Upper lobe of left lung (tissue), 6 donors: ENCODE measurements at regions not wholly inside any gene's neighbourhood (a gene's known extent, or its start where the extent isn't known, plus 50 kb on each side); places are given as distances from the start of the nearest gene placed in this dataset.

Experiments
- ATAC-seq, 2 donors: fragments of 200-7000 bp; cut with Tn5 transposase; one replicate each; pipeline ENCODE4 v1.9.1; 2022; ENCODE audit warnings: mild to moderate bottlenecking in 2 of 2, moderate library complexity in 2 of 2; ENCODE audit not compliant: low FRiP score in 2 of 2
- DNase-seq, 2 donors: peaks; one replicate each; pipeline ENCODE4 v3.0.0-alpha.2; 2019 to 2020
- H3K27ac ChIP-seq, 4 donors: fragments of 200-600 bp; sonication (generic); one replicate each; pipeline ENCODE4 v1.5.1; 2016 to 2019
- H3K27me3 ChIP-seq, 4 donors: fragments of 200-600 bp; sonication (generic); one replicate each; pipeline ENCODE4 v1.5.1; 2017 to 2019
- H3K36me3 ChIP-seq, 4 donors: fragments of 200-600 bp; sonication (generic); one replicate each; pipeline ENCODE4 v1.5.1; 2016 to 2019
- H3K4me1 ChIP-seq, 4 donors: fragments of 200-600 bp; sonication (generic); one replicate each; pipeline ENCODE4 v1.5.1; 2018 to 2019
- H3K4me3 ChIP-seq, 4 donors: fragments of 200-600 bp; sonication (generic); one replicate each; pipeline ENCODE4 v1.5.1; 2017 to 2019; ENCODE audit warnings: mild to moderate bottlenecking in 2 of 4, moderate library complexity in 1 of 4
- H3K9me3 ChIP-seq, 4 donors: fragments of 200-600 bp; sonication (generic); one replicate each; pipeline ENCODE4 v1.5.1; 2018 to 2019
- CTCF ChIP-seq, 6 experiments: fragments of 450-650 bp in 4 of 6; fragments of 200-600 bp in 2 of 6; sonication (generic) in 2 of 6; IDR thresholded peaks; one replicate each; pipeline ENCODE4 v1.5.1; 2016 to 2019; ENCODE audit warnings: antibody characterized with exemption in 6 of 6
- EP300 ChIP-seq, 4 donors: sonication (generic); formaldehyde crosslinking; IDR thresholded peaks; one replicate each; pipeline ENCODE4 v1.5.1; 2017; ENCODE audit warnings: antibody characterized with exemption in 4 of 4, control low read depth in 2 of 4
- POLR2A ChIP-seq, 4 donors: fragments of 450-650 bp; IDR thresholded peaks; one replicate each; pipeline ENCODE4 v1.5.1; 2016 to 2017; ENCODE audit warnings: antibody characterized with exemption in 4 of 4, mild to moderate bottlenecking in 2 of 4
- POLR2AphosphoS5 ChIP-seq, 2 donors: sonication (generic); formaldehyde crosslinking; IDR thresholded peaks; one replicate each; pipeline ENCODE4 v1.5.1; 2017; ENCODE audit warnings: antibody characterized with exemption in 2 of 2
- WGBS, 2 donors: methylation state at CpG; one replicate each; pipeline ENCODE4 v1.1.5; 2017 to 2018; 5-methylcytosine and 5-hydroxymethylcytosine counted together
- donor health status: DM: no; HTN: no; CAD: no; lungs with moderate emphysema.
- donor health status: DM: no; HTN: yes; CAD: no; lungs with severe emphysema.

DNA sequence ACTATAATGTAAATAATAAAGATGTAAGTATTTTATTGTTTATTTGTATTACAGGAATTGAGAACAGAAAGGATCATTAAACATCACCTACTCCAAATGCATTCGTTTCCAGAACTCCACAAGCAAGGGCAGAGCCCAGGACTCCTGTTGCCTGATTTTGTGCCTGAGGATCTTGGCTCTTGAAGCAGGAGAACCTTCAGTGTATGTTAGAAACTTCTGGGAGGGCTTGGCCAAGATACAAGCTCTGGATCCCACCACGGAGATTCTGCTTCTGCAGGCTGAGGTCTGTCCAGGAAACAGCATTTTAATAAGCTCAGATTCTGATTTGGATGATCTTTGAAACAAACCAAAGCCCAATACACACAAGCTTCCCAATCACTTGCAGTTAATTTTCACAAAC, 142.4 kb upstream of the SOX11 start:
- TF ChIP-seq CTCF (IDR thresholded peaks at IDR 0.05) (no peak), POLR2A (IDR thresholded peaks at IDR 0.05) (no peak), POLR2AphosphoS5 (IDR thresholded peaks at IDR 0.05) (no peak), EP300 (IDR thresholded peaks at IDR 0.05) (no peak)
- WGBS, 2 donors, result 34 to 49% methylated on average over 2 of the region's 2 CpGs
- DNase-seq (no peak), ATAC-seq (no peak)
- Histone ChIP-seq H3K4me1 (no peaks in the 10 kb centered on the region), H3K27ac (no peak overlapping the region), H3K36me3 (no peaks in the 10 kb centered on the region), H3K4me3 (no peak overlapping the region), H3K27me3 (no peaks in the 10 kb centered on the region), H3K9me3 (no peaks in the 10 kb centered on the region)

GRCh38 chr2:5555636-5556035, 136.5 kb upstream of the SOX11 start:
- WGBS, 2 donors, result 79 to 88% methylated on average over 9 to 11 of the region's 11 CpGs
- no peak for ATAC-seq
- Histone ChIP-seq H3K27ac (no peak overlapping the region), H3K36me3 (no peaks in the 10 kb centered on the region), H3K4me1 (no peaks in the 10 kb centered on the region), H3K9me3 (no peaks in the 10 kb centered on the region), H3K4me3 (no peak overlapping the region), H3K27me3 (no peaks in the 10 kb centered on the region)
- TF ChIP-seq EP300 (IDR thresholded peaks at IDR 0.05) (no peak), POLR2AphosphoS5 (IDR thresholded peaks at IDR 0.05) (no peak), CTCF (IDR thresholded peaks at IDR 0.05) (no peak), POLR2A (IDR thresholded peaks at IDR 0.05) (no peak)
- DNase-seq, result no peak

DNA sequence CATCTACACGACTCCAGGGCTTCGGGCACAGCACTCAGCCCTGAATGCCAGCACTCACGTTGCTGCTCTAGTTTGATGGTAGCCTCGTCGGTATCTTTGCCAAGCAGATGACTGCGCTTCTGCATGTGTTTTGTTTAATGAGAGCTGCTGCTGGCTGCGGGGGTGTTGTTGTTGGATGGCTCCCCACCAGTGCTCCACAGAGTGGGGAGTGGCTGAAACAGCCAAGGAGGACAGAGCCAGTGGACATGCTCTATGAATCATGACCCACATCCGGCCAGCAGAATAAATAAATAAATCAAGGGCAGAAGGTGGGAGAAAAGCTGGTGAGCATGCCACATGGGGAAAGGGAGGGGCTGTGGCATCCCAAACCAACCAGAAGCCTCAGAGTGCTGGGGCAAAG, 131.2 kb upstream of the SOX11 start:
- no peak overlapping the region for H3K4me3 ChIP-seq
- H3K27ac ChIP-seq, result no peak overlapping the region
- peak in 1 of 2 donors; percentile 14 for ATAC-seq
- no peaks in the 10 kb centered on the region for H3K9me3 ChIP-seq
- no peaks in the 10 kb centered on the region for H3K4me1 ChIP-seq
- H3K27me3 ChIP-seq, result no peaks in the 10 kb centered on the region
- no peaks in the 10 kb centered on the region for H3K36me3 ChIP-seq
- no peak for TF ChIP-seq EP300 (IDR thresholded peaks at IDR 0.05)
- no peak for TF ChIP-seq POLR2A (IDR thresholded peaks at IDR 0.05)
- TF ChIP-seq POLR2AphosphoS5 (IDR thresholded peaks at IDR 0.05), result no peak
- TF ChIP-seq CTCF (IDR thresholded peaks at IDR 0.05), result no peak
- no peak for DNase-seq
- WGBS, 2 donors, result 61 to 65% methylated on average over 5 to 8 of the region's 8 CpGs

GRCh38 chr2:5562426-5562825, 129.8 kb upstream of the SOX11 start:
- H3K27ac ChIP-seq, result no peak overlapping the region
- ATAC-seq (no peak), DNase-seq (no peak)
- 87 to 89% methylated on average over 13 of the region's 13 CpGs for whole genome bisulfite sequencing, 2 donors
- H3K27me3 ChIP-seq, result no peaks in the 10 kb centered on the region
- no peaks in the 10 kb centered on the region for H3K4me1 ChIP-seq
- H3K9me3 ChIP-seq, result no peaks in the 10 kb centered on the region
- no peak overlapping the region for H3K4me3 ChIP-seq
- H3K36me3 ChIP-seq, result no peaks in the 10 kb centered on the region
- TF ChIP-seq POLR2A (IDR thresholded peaks at IDR 0.05) (no peak), POLR2AphosphoS5 (IDR thresholded peaks at IDR 0.05) (no peak), EP300 (IDR thresholded peaks at IDR 0.05) (no peak), CTCF (IDR thresholded peaks at IDR 0.05) (no peak)

DNA sequence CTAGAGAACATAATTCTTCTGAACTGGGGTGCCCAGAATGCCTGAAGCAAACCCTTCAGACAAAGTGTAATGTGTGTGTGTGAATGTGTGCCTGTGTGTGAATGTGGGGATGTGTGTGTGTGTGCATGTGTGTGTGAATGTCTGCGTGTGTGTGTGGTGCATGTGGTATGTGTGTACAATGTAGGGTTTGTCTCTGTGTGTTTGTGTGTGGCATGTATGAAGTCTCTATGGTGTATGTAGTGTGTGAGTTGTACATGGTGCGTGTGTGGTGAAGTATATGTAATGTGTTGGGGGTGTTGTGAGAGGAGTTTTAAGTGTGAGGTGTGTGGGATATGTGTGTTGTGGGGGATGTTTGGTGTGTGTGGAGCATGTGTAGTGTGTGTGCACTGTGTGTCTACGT, 129.3 kb upstream of the SOX11 start:
- H3K9me3 ChIP-seq, result no peaks in the 10 kb centered on the region
- H3K27ac ChIP-seq, result no peak overlapping the region
- TF ChIP-seq EP300 (IDR thresholded peaks at IDR 0.05) (no peak), POLR2AphosphoS5 (IDR thresholded peaks at IDR 0.05) (no peak), POLR2A (IDR thresholded peaks at IDR 0.05) (no peak)
- no peak overlapping the region for H3K4me3 ChIP-seq
- no peaks in the 10 kb centered on the region for H3K27me3 ChIP-seq
- no peak for DNase-seq
- no peaks in the 10 kb centered on the region for H3K4me1 ChIP-seq
- 87 to 92% methylated on average over 3 of the region's 3 CpGs for WGBS, 2 donors
- H3K36me3 ChIP-seq, result no peaks in the 10 kb centered on the region
- no peak for ATAC-seq
